HG03439 (cell line): ENCODE measurements at regions not wholly inside any gene's neighbourhood (a gene's known extent, or its start where the extent isn't known, plus 50 kb on each side); places are given as distances from the start of the nearest gene placed in this dataset.

Source experiments
- ATAC-seq: cut with Tn5 transposase; IDR thresholded peaks from one replicate; pipeline ENCODE4 v1.9.1; 2021; ENCODE audit warnings: mild to moderate bottlenecking, moderate library complexity; ENCODE audit not compliant: unreplicated experiment

DNA sequence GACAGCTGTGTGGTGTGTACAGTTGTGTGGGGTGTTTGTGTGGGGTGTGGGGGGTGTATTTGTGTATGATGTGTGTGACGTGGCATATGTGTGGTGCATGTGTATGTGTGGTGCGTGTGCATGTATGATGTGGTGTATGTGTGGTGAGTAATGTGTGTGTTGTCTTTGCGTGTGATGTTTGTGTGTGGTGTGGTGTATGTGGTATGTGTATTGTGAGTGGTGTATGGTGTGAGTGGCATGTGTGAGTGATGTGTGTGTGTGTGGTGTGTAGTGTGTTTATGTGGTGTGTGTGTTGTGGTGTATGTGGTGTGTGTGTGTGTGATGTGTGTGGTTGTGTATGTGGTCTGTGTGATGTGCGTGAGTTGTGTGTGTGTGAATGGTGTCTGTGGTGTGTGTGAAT is 191.1 kb downstream of the MELK start:
- ATAC-seq: no peak

DNA sequence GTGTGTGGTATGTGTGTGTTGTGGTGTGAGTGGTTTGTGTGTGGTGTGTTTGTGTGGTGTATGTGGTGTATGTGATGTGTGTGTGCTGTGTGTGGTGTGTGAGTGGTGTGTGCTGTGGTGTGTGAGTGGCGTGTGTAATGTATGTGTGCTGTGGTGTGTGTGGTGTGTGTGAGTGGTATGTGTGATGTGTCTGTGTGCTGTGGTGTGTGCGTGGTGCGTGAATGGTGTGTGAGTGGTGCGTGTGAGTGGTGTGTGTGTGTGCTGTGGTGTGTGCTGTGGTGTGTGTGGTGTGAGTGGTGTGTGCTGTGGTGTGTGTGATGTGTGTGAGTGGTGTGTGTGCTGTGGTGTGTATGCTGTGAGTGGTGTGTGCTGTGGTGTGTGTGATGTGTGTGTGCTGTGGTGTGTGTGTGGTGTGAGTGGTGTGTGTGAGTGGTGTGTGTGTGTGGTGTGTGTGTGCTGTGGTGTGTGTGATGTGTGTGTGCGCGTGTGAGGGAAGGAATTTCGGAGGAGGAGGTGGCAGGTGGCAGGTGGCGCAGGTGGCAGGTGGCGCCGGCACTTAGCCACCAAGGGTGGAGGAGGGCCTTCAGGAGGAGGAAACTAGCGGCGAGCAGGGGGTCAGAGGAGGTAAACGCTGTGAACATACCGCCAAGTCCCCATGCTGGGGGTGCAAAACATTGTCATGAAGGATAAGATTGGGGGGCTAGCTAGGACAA is 191.8 kb downstream of the MELK start:
- no peak for ATAC-seq

DNA sequence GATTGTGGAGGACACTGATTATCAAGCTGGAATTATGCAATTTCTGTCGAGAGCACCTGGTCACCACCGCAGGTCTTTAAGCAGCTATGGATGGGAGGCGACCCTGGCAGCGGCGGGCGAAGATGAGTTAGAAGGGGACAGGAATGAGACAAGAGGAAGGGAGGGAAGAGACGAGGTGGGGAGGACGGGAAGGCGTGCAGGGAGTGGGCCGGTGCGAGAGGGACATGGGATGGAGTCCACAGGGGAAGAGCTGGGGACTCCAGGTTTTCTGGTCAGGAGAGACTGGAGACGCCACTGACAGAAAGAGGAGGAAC is 192.3 kb downstream of the MELK start:
- ATAC-seq: no peak

DNA sequence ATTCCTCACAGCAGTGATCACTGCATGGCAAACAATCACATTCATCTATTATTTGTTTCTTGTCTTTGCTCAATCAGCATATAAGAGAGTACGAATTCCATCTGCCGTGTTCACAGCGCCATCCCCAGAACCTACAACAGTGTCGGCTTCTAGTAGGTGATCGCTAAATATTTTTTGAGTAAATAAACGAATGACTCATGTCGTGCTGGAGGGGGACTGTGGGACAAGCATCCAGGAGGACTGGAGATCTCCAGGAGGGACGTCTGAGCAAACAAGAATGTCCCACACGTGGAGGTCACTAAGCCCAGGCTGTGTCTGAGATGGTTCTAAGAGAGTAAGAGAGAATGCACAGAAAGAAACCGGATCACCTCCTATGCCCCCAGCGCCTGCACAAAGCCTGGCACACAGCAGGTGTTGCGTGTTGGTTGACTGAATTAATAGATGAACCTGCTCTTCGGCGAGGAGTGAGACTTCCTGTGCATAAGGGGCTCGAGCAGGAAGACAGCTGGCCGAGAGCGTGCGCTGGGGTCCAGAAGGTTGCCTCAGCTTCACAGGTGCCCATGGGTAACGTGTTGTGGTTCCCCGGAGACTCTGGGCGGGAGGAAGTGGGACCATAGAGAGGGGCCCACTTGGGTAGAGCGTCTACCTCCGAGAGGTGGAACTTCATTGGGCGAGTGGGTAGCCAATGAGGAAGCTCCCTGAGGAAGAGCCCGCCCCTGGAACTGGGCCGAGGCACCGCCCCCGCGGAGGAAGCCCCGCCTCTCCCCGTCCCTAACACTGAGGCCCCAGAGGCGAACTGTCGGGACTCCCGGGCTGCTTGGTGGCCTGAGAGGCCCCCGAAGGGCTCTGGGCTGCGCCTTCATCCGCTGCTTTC is 193.0 kb downstream of the MELK start:
- ATAC-seq: peak; percentile 99

DNA sequence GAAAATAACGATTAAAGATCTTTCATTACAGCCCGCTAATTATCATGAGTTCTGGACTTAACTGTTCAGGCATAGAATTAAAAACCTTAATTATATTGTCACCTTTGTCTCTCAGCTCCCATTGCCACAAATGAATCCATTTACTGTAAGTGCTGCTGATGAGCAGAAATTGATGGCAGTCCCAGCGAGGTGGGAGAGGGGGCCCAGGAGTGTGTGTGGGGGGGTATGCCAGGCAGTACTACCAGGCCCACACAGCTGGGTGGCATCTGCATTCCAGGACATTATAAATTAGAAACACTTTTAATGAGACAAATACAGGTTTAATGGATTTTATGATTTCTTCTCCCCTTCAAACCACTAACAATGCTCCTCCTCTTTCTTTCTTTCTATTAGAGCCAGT is 196.0 kb downstream of the MELK start:
- ATAC-seq: no peak

DNA sequence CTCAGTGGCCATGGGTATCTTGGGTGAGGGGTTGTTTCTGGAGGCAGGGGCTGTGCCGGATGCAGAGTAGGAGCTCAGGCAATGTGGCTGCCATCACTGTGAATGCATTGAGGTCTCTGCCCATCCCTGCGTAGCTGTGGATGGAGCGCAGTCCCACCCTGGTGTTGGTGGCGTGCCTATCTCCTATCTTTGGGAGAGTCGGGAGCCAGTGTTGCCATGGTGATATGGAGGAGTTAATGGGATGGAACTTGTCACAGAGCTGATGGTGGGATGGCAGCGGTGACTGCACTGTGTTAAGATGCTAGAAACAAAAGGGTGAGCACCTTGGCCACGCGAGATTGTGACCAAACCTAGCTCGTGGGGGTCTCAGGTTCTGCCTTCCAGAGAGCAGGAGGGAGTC is 197.3 kb downstream of the MELK start:
- no peak for ATAC-seq

DNA sequence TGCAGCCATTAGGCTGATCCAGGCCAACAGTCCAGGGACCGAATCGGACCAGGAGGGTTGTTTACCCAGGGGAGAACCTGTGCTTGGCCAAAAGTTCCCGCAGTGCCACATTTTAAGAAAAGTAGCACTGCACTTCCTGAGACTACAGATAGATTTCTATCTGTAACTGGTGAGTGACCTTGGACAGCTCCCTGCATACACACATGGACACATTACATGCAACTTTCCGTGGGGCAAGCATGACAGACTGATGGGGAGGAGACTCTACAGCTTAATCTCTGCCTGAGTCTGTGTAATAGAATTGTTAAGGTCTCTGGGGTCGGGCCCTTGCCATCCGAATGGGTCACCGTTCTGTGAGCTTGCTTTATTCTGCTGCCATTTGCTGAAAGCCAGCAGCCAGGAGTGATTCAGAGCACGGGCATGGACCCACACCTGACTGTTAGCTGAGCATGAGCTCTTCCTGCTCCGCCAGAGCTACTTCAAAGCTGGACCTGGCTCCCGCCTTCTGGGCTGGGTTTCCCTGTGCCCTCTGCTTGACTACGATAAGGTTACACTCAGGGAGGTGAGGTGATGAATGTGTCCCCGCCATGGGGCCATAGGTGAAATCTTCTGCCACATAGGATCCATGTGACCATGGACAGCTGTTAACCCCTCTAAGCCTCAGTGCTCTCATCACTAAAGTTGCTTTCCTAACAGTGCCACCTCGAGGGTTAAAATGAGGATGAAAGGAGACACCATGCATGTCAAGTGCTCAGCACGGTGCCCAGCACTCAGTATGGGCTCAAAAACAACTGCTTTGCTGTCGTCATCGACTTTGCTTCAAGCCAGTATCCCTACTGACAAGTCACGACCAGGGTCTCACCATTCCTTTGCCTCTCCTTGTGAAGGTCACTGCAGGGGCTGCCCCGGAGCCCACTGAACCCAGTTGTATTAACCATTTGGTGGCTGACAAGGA is 200.0 kb downstream of the MELK start:
- no peak for ATAC-seq

DNA sequence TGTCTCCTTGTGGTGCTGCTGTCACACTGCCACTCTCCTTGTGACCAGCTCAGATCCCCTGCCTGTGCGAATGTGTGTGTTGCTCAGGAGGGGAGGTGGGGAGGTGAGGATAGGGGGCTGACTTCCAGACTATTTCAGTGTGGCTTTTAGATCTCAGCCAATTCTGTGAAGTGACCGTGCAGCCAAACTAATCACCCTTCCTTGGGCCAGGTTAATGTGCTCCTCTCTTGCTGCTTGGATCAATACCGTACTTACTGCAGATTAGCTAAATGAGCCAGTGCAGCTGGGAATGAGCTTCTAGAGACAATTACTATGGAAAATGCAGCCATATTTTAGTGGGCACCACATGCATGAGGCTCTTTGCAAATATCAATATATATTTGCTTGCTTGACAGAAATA is 206.0 kb downstream of the MELK start:
- ATAC-seq: no peak

DNA sequence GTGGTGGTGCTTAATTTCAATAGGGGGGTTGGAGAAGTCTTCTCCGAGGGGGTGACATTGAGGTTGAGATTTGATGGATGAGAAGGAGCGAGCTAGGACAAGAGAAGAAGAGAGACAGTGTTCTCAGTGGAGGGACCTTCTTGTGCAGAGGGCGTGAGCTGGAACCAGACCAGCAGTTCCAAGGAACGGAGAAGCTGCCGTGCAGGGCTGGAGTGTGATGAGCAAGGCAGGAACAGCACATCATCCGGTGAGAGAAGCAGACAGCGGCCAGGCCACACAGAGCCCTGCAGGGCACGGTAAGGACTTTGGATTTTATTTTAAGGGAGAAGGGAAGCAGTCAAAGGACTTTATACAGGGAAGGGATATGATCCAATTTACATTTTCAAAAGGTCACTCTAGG is 206.9 kb downstream of the MELK start:
- ATAC-seq: no peak

DNA sequence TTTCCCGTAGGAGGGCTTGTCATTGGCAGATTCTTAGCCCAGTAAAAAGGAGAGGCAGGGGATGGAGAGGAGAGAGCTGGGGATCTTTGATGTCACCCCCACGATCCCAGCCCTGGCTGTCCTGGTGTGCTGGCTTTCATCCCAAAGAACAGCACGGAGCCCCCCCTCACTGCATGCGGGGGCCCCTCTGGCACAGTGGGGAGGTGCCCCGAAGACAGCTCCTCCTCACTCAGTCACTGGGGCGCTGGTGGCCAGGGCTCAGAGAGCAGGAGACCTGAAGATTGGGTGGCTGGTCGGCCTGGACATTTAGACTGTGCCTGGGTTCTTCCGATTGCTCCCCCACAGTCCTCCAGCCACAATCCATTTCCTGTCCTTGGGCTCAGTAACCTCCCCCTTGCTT is 207.5 kb downstream of the MELK start:
- ATAC-seq: no peak

DNA sequence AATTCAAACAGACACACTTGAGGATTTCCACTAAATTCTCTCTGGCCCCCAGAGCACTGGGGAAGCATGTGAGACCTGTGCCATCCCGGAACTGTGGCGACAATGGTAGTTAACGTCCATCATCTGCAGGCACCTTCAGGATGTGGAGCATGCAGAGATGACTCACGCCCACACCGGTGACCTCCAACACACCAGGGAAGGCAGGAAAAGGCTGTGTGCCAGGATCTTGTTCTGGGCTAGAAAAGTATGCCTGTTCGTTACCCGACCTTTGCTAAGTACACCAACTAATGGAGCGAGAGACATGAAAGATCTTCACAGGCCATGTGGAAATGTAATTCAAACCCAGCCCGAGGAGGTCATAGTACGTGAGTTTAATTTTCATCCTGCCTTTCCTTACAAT is 208.8 kb downstream of the MELK start:
- ATAC-seq: no peak
